Liver (tissue), 8 donors: ENCODE measurements at regions not wholly inside any gene's neighbourhood (a gene's known extent, or its start where the extent isn't known, plus 50 kb on each side); places are given as distances from the start of the nearest gene placed in this dataset.

Experiments
- DNase-seq: peaks from one replicate; pipeline ENCODE4 v3.0.0-alpha.2; 2017; ENCODE audit warnings: low spot score
- H3K27ac ChIP-seq, 2 donors: one replicate each; pipeline ENCODE4 v1.7.0; 2013; ENCODE audit warnings: inconsistent platforms in 2 of 2, low read length in 2 of 2, control low read depth in 1 of 2, low read depth in 1 of 2, mild to moderate bottlenecking in 1 of 2
- H3K27me3 ChIP-seq, 4 donors: one replicate each; pipeline versions ENCODE4 v1.6.1 to v1.7.0; 2013; ENCODE audit warnings: low read length in 3 of 4, inconsistent platforms in 1 of 4, mild to moderate bottlenecking in 1 of 4, moderate library complexity in 1 of 4; ENCODE audit not compliant: control insufficient read depth in 4 of 4, insufficient read depth in 4 of 4
- H3K36me3 ChIP-seq, 4 donors: one replicate each; pipeline versions ENCODE4 v1.6.1 to v1.7.0; 2013; ENCODE audit warnings: low read length in 3 of 4, mild to moderate bottlenecking in 3 of 4, low read depth in 1 of 4, moderate library complexity in 1 of 4; ENCODE audit not compliant: control insufficient read depth in 4 of 4, insufficient read depth in 3 of 4
- H3K4me1 ChIP-seq, 4 donors: one replicate each; pipeline versions ENCODE4 v1.6.1 to v1.7.0; 2013; ENCODE audit warnings: low read length in 3 of 4, mild to moderate bottlenecking in 3 of 4, moderate library complexity in 1 of 4; ENCODE audit not compliant: control insufficient read depth in 4 of 4, insufficient read depth in 4 of 4
- H3K4me3 ChIP-seq, 3 donors: one replicate each; pipeline versions ENCODE4 v1.6.1 to v1.7.0; 2013; ENCODE audit warnings: low read length in 3 of 3, control low read depth in 1 of 3, low read depth in 1 of 3, mild to moderate bottlenecking in 1 of 3
- H3K9ac ChIP-seq, 2 donors: one replicate each; pipeline ENCODE4 v1.7.0; 2013; ENCODE audit warnings: low read length in 2 of 2, mild to moderate bottlenecking in 2 of 2, moderate library complexity in 2 of 2, control low read depth in 1 of 2, low read depth in 1 of 2
- H3K9me3 ChIP-seq, 4 donors: one replicate each; pipeline versions ENCODE4 v1.6.1 to v1.7.0; 2013; ENCODE audit warnings: low read length in 3 of 4; ENCODE audit not compliant: control insufficient read depth in 4 of 4
- ATF3 ChIP-seq: IDR thresholded peaks from 2 replicates; pipeline ENCODE4 v1.6.1; 2016; ENCODE audit warnings: antibody characterized with exemption
- EGR1 ChIP-seq, 2 donors: IDR thresholded peaks; 2 replicates each; pipeline ENCODE4 v1.6.1; 2016 to 2018; ENCODE audit warnings: antibody characterized with exemption in 2 of 2, low read depth in 2 of 2
- FOXA1 ChIP-seq: IDR thresholded peaks from 2 replicates; pipeline ENCODE4 v1.6.1; 2016; ENCODE audit warnings: antibody characterized with exemption
- FOXA2 ChIP-seq: IDR thresholded peaks from 2 replicates; pipeline ENCODE4 v1.6.1; 2016; ENCODE audit warnings: antibody characterized with exemption
- GABPA ChIP-seq, 2 donors: IDR thresholded peaks in 1 of 2; conservative IDR thresholded peaks in 1 of 2; 2 replicates each; pipeline ENCODE4 v1.6.1; 2016; ENCODE audit warnings: antibody characterized with exemption in 2 of 2, mild to moderate bottlenecking in 1 of 2, moderate library complexity in 1 of 2
- HNF4A ChIP-seq, 2 donors: conservative IDR thresholded peaks; 2 replicates each; pipeline ENCODE4 v1.6.1; 2016; ENCODE audit warnings: antibody characterized with exemption in 2 of 2, mild to moderate bottlenecking in 2 of 2
- JUND ChIP-seq, 2 donors: IDR thresholded peaks; 2 replicates each; pipeline ENCODE4 v1.6.1; 2016; ENCODE audit warnings: antibody characterized with exemption in 2 of 2
- MAX ChIP-seq: IDR thresholded peaks from 2 replicates; pipeline ENCODE4 v1.6.1; 2016; ENCODE audit warnings: antibody characterized with exemption
- NR2F2 ChIP-seq: IDR thresholded peaks from 2 replicates; pipeline ENCODE4 v1.6.1; 2016; ENCODE audit warnings: antibody characterized with exemption
- RAD21 ChIP-seq, 2 donors: IDR thresholded peaks; 2 replicates each; pipeline ENCODE4 v1.6.1; 2016; ENCODE audit warnings: antibody characterized with exemption in 2 of 2, mild to moderate bottlenecking in 2 of 2
- SP1 ChIP-seq: IDR thresholded peaks from 2 replicates; pipeline ENCODE4 v1.6.1; 2018; ENCODE audit warnings: antibody characterized with exemption, mild to moderate bottlenecking
- YY1 ChIP-seq: IDR thresholded peaks from 2 replicates; pipeline ENCODE4 v1.6.1; 2016; ENCODE audit warnings: antibody characterized with exemption, mild to moderate bottlenecking
- ZBTB33 ChIP-seq: IDR thresholded peaks from 2 replicates; pipeline ENCODE4 v1.6.1; 2016; ENCODE audit warnings: antibody characterized with exemption
- WGBS: extraction: QIAGEN DNeasy Blood & Tissue Kit; methylation state at CpG from one replicate; pipeline ENCODE4 v1.1.7; 2013; 5-methylcytosine and 5-hydroxymethylcytosine counted together
- TF ChIP-seq, protein P1 (sequence below): fragments of 150-350 bp; IDR thresholded peaks from 2 replicates; pipeline ENCODE4 v1.5.1; 2017; ENCODE audit warnings: improper control_type of control experiment, low read depth, low read length; ENCODE audit not compliant: missing input control
- TF ChIP-seq, protein P2 (sequence below): IDR thresholded peaks from 2 replicates; pipeline ENCODE4 v1.6.1; 2016; ENCODE audit warnings: antibody characterized with exemption, mild to moderate bottlenecking
- donor health status: healthy.
- donor health status: healthy.
- donor health status: healthy.
- donor health status: healthy.
- donor health status: healthy.

DNA sequence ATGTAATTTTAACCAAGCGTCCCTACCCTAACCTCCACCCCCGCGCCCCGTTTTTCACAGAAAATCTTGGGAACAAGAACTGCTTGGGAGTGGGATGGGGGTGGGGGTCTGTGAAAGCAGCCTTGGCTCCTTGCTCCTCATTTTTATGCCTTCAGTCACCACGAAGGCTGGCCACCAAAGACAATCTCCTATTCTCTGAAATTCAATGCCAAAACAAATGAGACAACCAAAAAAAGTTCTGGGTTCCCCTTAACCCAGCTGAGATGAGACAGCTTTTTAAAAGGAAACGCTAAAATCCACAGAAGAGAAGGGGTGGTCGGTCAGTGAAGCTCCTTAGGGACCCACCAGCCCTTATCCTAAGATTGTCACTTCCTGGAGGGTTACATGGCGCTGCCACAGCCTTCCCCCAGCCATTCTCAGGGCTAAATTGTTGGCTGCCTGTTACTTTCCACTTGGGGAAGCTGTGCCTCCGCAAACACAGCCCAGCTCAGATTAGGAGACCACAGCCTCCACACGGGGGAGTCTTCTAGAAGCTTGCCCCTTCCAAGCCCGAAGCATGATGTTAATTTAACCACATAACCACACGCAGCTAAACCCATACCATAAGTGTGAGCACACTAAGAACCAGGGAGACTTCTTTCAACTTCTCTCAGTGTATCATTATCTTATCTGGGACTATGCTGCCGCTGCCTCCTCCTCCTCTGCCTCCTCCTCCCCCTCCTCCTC is 136.3 kb downstream of the FOXD1 start:
- TF ChIP-seq ZBTB33: no peak
- no peak for TF ChIP-seq GABPA (IDR thresholded peaks at IDR 0.05 in 1 of 2, conservative IDR thresholded peaks at IDR 0.05 in 1 of 2)
- no peak for TF ChIP-seq EGR1 (IDR thresholded peaks at IDR 0.05; ENCODE audit: low read depth in 2 of 2)
- no peak for TF ChIP-seq HNF4A (conservative IDR thresholded peaks at IDR 0.05)
- TF ChIP-seq NR2F2: no peak
- TF ChIP-seq, protein P1, sequence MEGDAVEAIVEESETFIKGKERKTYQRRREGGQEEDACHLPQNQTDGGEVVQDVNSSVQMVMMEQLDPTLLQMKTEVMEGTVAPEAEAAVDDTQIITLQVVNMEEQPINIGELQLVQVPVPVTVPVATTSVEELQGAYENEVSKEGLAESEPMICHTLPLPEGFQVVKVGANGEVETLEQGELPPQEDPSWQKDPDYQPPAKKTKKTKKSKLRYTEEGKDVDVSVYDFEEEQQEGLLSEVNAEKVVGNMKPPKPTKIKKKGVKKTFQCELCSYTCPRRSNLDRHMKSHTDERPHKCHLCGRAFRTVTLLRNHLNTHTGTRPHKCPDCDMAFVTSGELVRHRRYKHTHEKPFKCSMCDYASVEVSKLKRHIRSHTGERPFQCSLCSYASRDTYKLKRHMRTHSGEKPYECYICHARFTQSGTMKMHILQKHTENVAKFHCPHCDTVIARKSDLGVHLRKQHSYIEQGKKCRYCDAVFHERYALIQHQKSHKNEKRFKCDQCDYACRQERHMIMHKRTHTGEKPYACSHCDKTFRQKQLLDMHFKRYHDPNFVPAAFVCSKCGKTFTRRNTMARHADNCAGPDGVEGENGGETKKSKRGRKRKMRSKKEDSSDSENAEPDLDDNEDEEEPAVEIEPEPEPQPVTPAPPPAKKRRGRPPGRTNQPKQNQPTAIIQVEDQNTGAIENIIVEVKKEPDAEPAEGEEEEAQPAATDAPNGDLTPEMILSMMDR: no peak
- no peak for TF ChIP-seq JUND (IDR thresholded peaks at IDR 0.05)
- no peak for TF ChIP-seq FOXA2
- TF ChIP-seq, protein P2, sequence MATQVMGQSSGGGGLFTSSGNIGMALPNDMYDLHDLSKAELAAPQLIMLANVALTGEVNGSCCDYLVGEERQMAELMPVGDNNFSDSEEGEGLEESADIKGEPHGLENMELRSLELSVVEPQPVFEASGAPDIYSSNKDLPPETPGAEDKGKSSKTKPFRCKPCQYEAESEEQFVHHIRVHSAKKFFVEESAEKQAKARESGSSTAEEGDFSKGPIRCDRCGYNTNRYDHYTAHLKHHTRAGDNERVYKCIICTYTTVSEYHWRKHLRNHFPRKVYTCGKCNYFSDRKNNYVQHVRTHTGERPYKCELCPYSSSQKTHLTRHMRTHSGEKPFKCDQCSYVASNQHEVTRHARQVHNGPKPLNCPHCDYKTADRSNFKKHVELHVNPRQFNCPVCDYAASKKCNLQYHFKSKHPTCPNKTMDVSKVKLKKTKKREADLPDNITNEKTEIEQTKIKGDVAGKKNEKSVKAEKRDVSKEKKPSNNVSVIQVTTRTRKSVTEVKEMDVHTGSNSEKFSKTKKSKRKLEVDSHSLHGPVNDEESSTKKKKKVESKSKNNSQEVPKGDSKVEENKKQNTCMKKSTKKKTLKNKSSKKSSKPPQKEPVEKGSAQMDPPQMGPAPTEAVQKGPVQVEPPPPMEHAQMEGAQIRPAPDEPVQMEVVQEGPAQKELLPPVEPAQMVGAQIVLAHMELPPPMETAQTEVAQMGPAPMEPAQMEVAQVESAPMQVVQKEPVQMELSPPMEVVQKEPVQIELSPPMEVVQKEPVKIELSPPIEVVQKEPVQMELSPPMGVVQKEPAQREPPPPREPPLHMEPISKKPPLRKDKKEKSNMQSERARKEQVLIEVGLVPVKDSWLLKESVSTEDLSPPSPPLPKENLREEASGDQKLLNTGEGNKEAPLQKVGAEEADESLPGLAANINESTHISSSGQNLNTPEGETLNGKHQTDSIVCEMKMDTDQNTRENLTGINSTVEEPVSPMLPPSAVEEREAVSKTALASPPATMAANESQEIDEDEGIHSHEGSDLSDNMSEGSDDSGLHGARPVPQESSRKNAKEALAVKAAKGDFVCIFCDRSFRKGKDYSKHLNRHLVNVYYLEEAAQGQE: no peak
- no peak for TF ChIP-seq SP1
- no peak for TF ChIP-seq RAD21 (IDR thresholded peaks at IDR 0.05)
- no peak for TF ChIP-seq YY1
- Histone ChIP-seq H3K36me3 (no peaks in the 10 kb centered on the region), H3K27ac (no peak overlapping the region), H3K9me3 (no peaks in the 10 kb centered on the region), H3K4me3 (no peak overlapping the region), H3K27me3 (peaks cover 0 to 11% (median under 1%) of the 10 kb centered on the region in 4 donors), H3K9ac (no peak overlapping the region), H3K4me1 (peaks cover 0 to 5% (median 0%) of the 10 kb centered on the region in 4 donors)
- 18% methylated on average over 13 of the region's 13 CpGs for WGBS
- DNase-seq: no peak

DNA sequence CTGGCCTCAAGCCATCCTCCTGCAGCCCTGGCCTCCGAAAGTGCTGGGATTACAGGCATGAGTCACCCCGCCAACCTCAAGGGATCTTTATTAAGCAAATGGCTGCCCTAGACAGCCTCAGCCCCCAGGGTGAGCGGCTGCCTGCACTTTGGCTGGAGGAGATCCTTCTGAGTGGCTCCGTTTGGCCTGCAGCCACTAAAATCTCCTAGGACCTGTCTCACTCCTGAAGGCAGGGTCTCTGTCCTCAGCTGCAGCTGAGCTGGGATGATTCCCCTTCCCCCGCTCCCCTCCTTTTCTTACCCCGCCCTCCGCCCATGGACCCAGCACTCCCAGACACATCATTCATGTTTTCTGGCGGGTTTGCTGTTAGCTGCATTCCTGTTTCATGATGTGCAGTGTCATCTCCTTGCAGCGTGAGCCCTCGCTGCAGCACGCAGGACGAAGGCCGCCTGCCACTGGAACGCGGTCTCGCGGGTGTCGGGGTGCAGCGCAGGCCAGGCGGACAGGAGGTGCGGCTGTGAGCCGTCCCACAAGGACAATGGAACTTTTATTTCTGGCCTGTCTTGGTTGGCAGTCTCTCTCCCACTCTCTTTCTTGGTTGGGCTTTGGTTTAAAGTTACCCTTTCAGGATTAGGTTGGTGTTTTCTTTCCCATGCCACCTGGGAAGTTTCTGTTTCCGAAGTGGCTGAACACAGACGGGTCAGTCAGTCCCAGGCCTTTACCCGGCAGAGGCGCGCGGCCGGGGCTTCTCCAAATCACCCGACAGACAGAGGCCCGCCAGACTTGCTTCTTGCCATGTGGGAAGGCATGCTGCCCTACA is 137.1 kb downstream of the FOXD1 start:
- WGBS: 18% methylated on average over 31 of the region's 31 CpGs
- Histone ChIP-seq H3K36me3 (no peaks in the 10 kb centered on the region), H3K4me3 (no peak overlapping the region), H3K27ac (no peak overlapping the region), H3K27me3 (peaks cover 0 to 10% (median 2%) of the 10 kb centered on the region in 4 donors), H3K9ac (no peak overlapping the region), H3K4me1 (peaks cover 0 to 5% (median 0%) of the 10 kb centered on the region in 4 donors), H3K9me3 (no peaks in the 10 kb centered on the region)
- TF ChIP-seq MAX (no peak), YY1 (no peak), ATF3 (no peak), NR2F2 (no peak), HNF4A (conservative IDR thresholded peaks at IDR 0.05) (no peak), SP1 (no peak), GABPA (IDR thresholded peaks at IDR 0.05 in 1 of 2, conservative IDR thresholded peaks at IDR 0.05 in 1 of 2) (no peak), FOXA1 (no peak), JUND (IDR thresholded peaks at IDR 0.05) (no peak), FOXA2 (no peak)
- TF ChIP-seq, protein P2: no peak
- no peak for DNase-seq
